ENCODE measurements at regions not wholly inside any gene's neighbourhood (a gene's known extent, or its start where the extent isn't known, plus 50 kb on each side); places are given as distances from the start of the nearest gene placed in this dataset.

- DNase-seq = no peak
These were observed 85.0 kb upstream of the PMEPA1 start for GRCh38 chr20:57794600-57795341.

- no peak for DNase-seq
These were observed 84.2 kb upstream of the PMEPA1 start for GRCh38 chr20:57794036-57794435.

GRCh38 chr20:57793421-57793820 lies 83.6 kb upstream of the PMEPA1 start:
- no peak for DNase-seq

GRCh38 chr20:57792386-57793080 lies 82.7 kb upstream of the PMEPA1 start:
- no peak for DNase-seq

DNA sequence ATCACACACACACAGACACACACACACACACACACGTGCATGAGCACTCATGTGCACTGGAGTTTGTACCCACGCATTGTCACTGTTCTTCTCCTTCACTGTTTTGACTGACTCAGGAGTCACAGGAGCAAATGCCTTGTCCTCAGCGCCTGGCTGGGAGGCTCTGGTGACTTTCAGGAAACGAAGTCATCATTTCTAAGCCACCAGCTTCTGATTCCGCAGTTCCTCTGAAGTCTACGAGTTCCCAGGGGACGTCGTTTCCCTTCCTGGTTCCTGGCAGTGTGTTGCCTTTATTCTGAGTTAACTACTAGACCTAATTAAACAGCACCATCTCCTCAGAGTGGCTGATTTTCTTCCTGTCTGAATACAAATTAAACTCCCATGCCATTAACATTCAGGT lies 82.2 kb upstream of the PMEPA1 start:
- DNase-seq = no peak

GRCh38 chr20:57791178-57791962 lies 81.6 kb upstream of the PMEPA1 start:
- no peak for DNase-seq

- no peak for DNase-seq
These were observed 80.4 kb upstream of the PMEPA1 start for GRCh38 chr20:57790176-57790575.

GRCh38 chr20:57788936-57789613 lies 79.3 kb upstream of the PMEPA1 start:
- DNase-seq = no peak

GRCh38 chr20:57787990-57788781 lies 78.4 kb upstream of the PMEPA1 start:
- no peak for DNase-seq

- DNase-seq = no peak
These were observed 77.6 kb upstream of the PMEPA1 start for GRCh38 chr20:57787151-57787989.

DNA sequence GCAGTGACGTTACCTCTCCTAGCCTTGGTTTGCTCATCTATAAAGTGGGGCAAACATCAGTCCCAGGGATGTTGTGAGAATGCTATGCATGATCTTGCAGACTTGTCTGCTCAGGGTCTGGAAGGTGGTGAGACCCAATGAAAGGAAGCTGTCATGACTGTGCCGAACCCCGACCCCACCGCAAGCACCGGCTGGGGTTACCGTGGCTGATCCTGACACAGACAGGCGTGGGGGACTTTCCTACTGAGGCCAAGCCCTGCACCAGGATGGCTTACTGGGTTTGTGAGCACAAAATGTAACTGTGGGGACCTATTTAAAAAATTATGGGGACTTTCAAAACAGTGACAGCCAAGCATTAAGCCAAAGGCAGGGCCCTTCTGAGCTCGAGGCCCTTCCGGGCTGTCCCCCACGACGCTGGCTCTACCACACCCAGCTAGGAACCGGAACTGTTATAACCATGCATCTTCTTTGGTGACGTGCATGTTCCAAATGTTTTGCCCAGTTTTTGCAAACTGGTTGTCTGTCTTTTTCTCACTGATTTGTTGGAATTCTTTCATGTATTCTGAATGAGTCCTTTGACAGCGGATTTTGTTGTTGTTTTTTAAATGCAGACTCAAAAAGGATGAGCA lies 76.6 kb upstream of the PMEPA1 start:
- DNase-seq = no peak

- DNase-seq = no peak
These were observed 75.9 kb upstream of the PMEPA1 start for GRCh38 chr20:57785720-57786119.

- DNase-seq = no peak
These were observed 75.2 kb upstream of the PMEPA1 start for GRCh38 chr20:57785061-57785460.

- no peak for DNase-seq
These were observed 74.4 kb upstream of the PMEPA1 start for GRCh38 chr20:57783956-57784837.

- DNase-seq = no peak
These were observed 73.4 kb upstream of the PMEPA1 start for GRCh38 chr20:57783196-57783595.

GRCh38 chr20:57782631-57783041 lies 72.8 kb upstream of the PMEPA1 start:
- DNase-seq = no peak

GRCh38 chr20:57781901-57782300 lies 72.1 kb upstream of the PMEPA1 start:
- no peak for DNase-seq

GRCh38 chr20:57780906-57781305 lies 71.1 kb upstream of the PMEPA1 start:
- no peak for DNase-seq

GRCh38 chr20:57780398-57780797 lies 70.6 kb upstream of the PMEPA1 start:
- no peak for DNase-seq
